ENCODE measurements at regions not wholly inside any gene's neighbourhood (a gene's known extent, or its start where the extent isn't known, plus 50 kb on each side); places are given as distances from the start of the nearest gene placed in this dataset.
A peak's percentile ranks its signal among the peaks of the same experiment; 100 is the strongest.

GRCh38 chr2:58640042-58640441 is 398.9 kb upstream of the FANCL start:
- TF ChIP-seq EZH2 (IDR thresholded peaks at IDR 0.05; ENCODE audit: low read depth): no peak
- no peak for TF ChIP-seq CTCF (conservative IDR thresholded peaks at IDR 0.05)
- intact Hi-C loops (cut with micrococcal nuclease; ENCODE audit: unreplicated experiment): no loop called here
- H3K4me1 ChIP-seq (replicated peaks; ENCODE audit: insufficient read depth): peaks cover 21% of the 10 kb centered on the region
- ChIA-PET POLR2A (ENCODE audit: unreplicated experiment) (no interaction called here), CTCF (no interaction called here)
- no peak overlapping the region for H3K4me2 ChIP-seq
- no peak overlapping the region for H3K4me3 ChIP-seq
- no peaks in the 10 kb centered on the region for H3K79me2 ChIP-seq (ENCODE audit: low read depth)
- no peaks in the 10 kb centered on the region for H3K27me3 ChIP-seq (ENCODE audit: insufficient read depth, low read depth)
- H3K9me2 ChIP-seq (ENCODE audit: insufficient read depth): no peaks in the 10 kb centered on the region
- H3K9me3 ChIP-seq (ENCODE audit: insufficient read depth, low read depth): peaks cover 5% of the 10 kb centered on the region
- BruUV-seq (replicated peaks): no TSS peak
- no peak overlapping the region for H3K27ac ChIP-seq
- no peak for DNase-seq
- peaks cover 10% of the 10 kb centered on the region for H3F3A ChIP-seq (ENCODE audit: insufficient read depth, low read depth)
- H3K36me3 ChIP-seq (ENCODE audit: low read depth): no peaks in the 10 kb centered on the region
- H2AFZ ChIP-seq: no peak overlapping the region
- H4K20me1 ChIP-seq (ENCODE audit: insufficient read depth): no peaks in the 10 kb centered on the region

- intact Hi-C loops (cut with micrococcal nuclease; ENCODE audit: unreplicated experiment): loop anchor here (5.0 to 10.0 kb wide), 2 partner anchors 94 to 534 kb away; no protein-coding TSS in a partner anchor
- no peaks in the 10 kb centered on the region for H3K79me2 ChIP-seq (ENCODE audit: low read depth)
- BruUV-seq (replicated peaks): no TSS peak
- no peak for TF ChIP-seq CTCF (conservative IDR thresholded peaks at IDR 0.05)
- TF ChIP-seq EZH2 (IDR thresholded peaks at IDR 0.05; ENCODE audit: low read depth): no peak
- H3F3A ChIP-seq (ENCODE audit: insufficient read depth, low read depth): peaks cover 25% of the 10 kb centered on the region
- H3K27ac ChIP-seq: no peak overlapping the region; the same call in 1 of the 2 replicates
- DNase-seq: peak in 1 of 2 experiments; percentile 40
- H3K36me3 ChIP-seq (ENCODE audit: low read depth): no peaks in the 10 kb centered on the region
- peaks cover 5% of the 10 kb centered on the region for H3K9me3 ChIP-seq (ENCODE audit: insufficient read depth, low read depth)
- no peaks in the 10 kb centered on the region for H3K27me3 ChIP-seq (ENCODE audit: insufficient read depth, low read depth)
- no peak overlapping the region for H3K4me3 ChIP-seq
- H2AFZ ChIP-seq: no peak overlapping the region
- H3K4me2 ChIP-seq: no peak overlapping the region; the same call in 1 of the 2 replicates
- H3K9me2 ChIP-seq (ENCODE audit: insufficient read depth): no peaks in the 10 kb centered on the region
- no peaks in the 10 kb centered on the region for H4K20me1 ChIP-seq (ENCODE audit: insufficient read depth)
- H3K4me1 ChIP-seq (replicated peaks; ENCODE audit: insufficient read depth): peaks cover 38% of the 10 kb centered on the region
- CTCF ChIA-PET: no interaction called here
- POLR2A ChIA-PET (ENCODE audit: unreplicated experiment): no interaction called here
Observed at GRCh38 chr2:58638256-58638805, 397.2 kb upstream of the FANCL start.

DNA sequence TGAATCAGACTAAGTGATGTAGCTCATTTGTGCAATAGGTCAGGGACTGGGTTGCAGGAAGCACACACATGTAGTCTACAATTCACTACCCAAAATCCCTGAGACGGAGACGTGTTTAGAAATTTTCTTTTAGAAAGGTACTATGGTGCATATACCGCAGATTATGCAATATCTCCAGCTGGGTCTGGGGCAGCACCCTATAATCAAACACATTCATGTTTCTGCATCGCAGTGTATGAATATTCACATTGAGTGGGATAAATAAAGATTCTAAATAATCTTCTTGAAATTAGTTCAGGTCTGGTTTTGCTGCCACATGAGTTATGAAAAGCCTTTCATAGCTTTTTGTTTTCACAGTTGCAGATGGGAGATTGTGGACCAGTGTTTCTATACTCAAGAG is 395.7 kb upstream of the FANCL start:
- no peaks in the 10 kb centered on the region for H3K9me2 ChIP-seq (ENCODE audit: insufficient read depth)
- ChIA-PET CTCF (no interaction called here), POLR2A (ENCODE audit: unreplicated experiment) (no interaction called here)
- intact Hi-C loops (cut with micrococcal nuclease; ENCODE audit: unreplicated experiment): loop anchor here (5.0 to 10.0 kb wide), 2 partner anchors 95 to 532 kb away; no protein-coding TSS in a partner anchor
- no peak overlapping the region for H3K27ac ChIP-seq
- DNase-seq: no peak
- TF ChIP-seq CTCF (conservative IDR thresholded peaks at IDR 0.05) (no peak), EZH2 (IDR thresholded peaks at IDR 0.05; ENCODE audit: low read depth) (no peak)
- H3K36me3 ChIP-seq (ENCODE audit: low read depth): no peaks in the 10 kb centered on the region
- no peaks in the 10 kb centered on the region for H3K79me2 ChIP-seq (ENCODE audit: low read depth)
- peaks cover 26% of the 10 kb centered on the region for H3F3A ChIP-seq (ENCODE audit: insufficient read depth, low read depth)
- H3K4me3 ChIP-seq: no peak overlapping the region
- H3K9me3 ChIP-seq (ENCODE audit: insufficient read depth, low read depth): peaks cover 5% of the 10 kb centered on the region
- no peak overlapping the region for H3K4me2 ChIP-seq
- H2AFZ ChIP-seq: no peak overlapping the region
- no peaks in the 10 kb centered on the region for H3K27me3 ChIP-seq (ENCODE audit: insufficient read depth, low read depth)
- no peaks in the 10 kb centered on the region for H4K20me1 ChIP-seq (ENCODE audit: insufficient read depth)
- H3K4me1 ChIP-seq (replicated peaks; ENCODE audit: insufficient read depth): peaks cover 43% of the 10 kb centered on the region
- no TSS peak for BruUV-seq (replicated peaks)

Measured in PC-9 (cell line).